ENCODE measurements at regions not wholly inside any gene's neighbourhood (a gene's known extent, or its start where the extent isn't known, plus 50 kb on each side); places are given as distances from the start of the nearest gene placed in this dataset.

GRCh38 chr2:16973586-16974286 lies 308.1 kb upstream of the CYRIA start:
- TF ChIP-seq CTCF (conservative IDR thresholded peaks at IDR 0.05) (no peak), EZH2 (IDR thresholded peaks at IDR 0.05; ENCODE audit: low read depth) (no peak)

All from PC-9 (cell line).